Liver (tissue), 8 donors: ENCODE measurements at regions not wholly inside any gene's neighbourhood (a gene's known extent, or its start where the extent isn't known, plus 50 kb on each side); places are given as distances from the start of the nearest gene placed in this dataset.

ENCODE experiments used
- DNase-seq: peaks from one replicate; pipeline ENCODE4 v3.0.0-alpha.2; 2017; ENCODE audit warnings: low spot score
- H3K27ac ChIP-seq, 2 donors: one replicate each; pipeline ENCODE4 v1.7.0; 2013; ENCODE audit warnings: inconsistent platforms in 2 of 2, low read length in 2 of 2, control low read depth in 1 of 2, low read depth in 1 of 2, mild to moderate bottlenecking in 1 of 2
- H3K27me3 ChIP-seq, 4 donors: one replicate each; pipeline versions ENCODE4 v1.6.1 to v1.7.0; 2013; ENCODE audit warnings: low read length in 3 of 4, inconsistent platforms in 1 of 4, mild to moderate bottlenecking in 1 of 4, moderate library complexity in 1 of 4; ENCODE audit not compliant: control insufficient read depth in 4 of 4, insufficient read depth in 4 of 4
- H3K36me3 ChIP-seq, 4 donors: one replicate each; pipeline versions ENCODE4 v1.6.1 to v1.7.0; 2013; ENCODE audit warnings: low read length in 3 of 4, mild to moderate bottlenecking in 3 of 4, low read depth in 1 of 4, moderate library complexity in 1 of 4; ENCODE audit not compliant: control insufficient read depth in 4 of 4, insufficient read depth in 3 of 4
- H3K4me1 ChIP-seq, 4 donors: one replicate each; pipeline versions ENCODE4 v1.6.1 to v1.7.0; 2013; ENCODE audit warnings: low read length in 3 of 4, mild to moderate bottlenecking in 3 of 4, moderate library complexity in 1 of 4; ENCODE audit not compliant: control insufficient read depth in 4 of 4, insufficient read depth in 4 of 4
- H3K4me3 ChIP-seq, 3 donors: one replicate each; pipeline versions ENCODE4 v1.6.1 to v1.7.0; 2013; ENCODE audit warnings: low read length in 3 of 3, control low read depth in 1 of 3, low read depth in 1 of 3, mild to moderate bottlenecking in 1 of 3
- H3K9ac ChIP-seq, 2 donors: one replicate each; pipeline ENCODE4 v1.7.0; 2013; ENCODE audit warnings: low read length in 2 of 2, mild to moderate bottlenecking in 2 of 2, moderate library complexity in 2 of 2, control low read depth in 1 of 2, low read depth in 1 of 2
- H3K9me3 ChIP-seq, 4 donors: one replicate each; pipeline versions ENCODE4 v1.6.1 to v1.7.0; 2013; ENCODE audit warnings: low read length in 3 of 4; ENCODE audit not compliant: control insufficient read depth in 4 of 4
- ATF3 ChIP-seq: IDR thresholded peaks from 2 replicates; pipeline ENCODE4 v1.6.1; 2016; ENCODE audit warnings: antibody characterized with exemption
- CTCF ChIP-seq: fragments of 150-350 bp; IDR thresholded peaks from 2 replicates; pipeline ENCODE4 v1.5.1; 2017; ENCODE audit warnings: improper control_type of control experiment, low read depth, low read length; ENCODE audit not compliant: missing input control
- EGR1 ChIP-seq, 2 donors: IDR thresholded peaks; 2 replicates each; pipeline ENCODE4 v1.6.1; 2016 to 2018; ENCODE audit warnings: antibody characterized with exemption in 2 of 2, low read depth in 2 of 2
- FOXA1 ChIP-seq: IDR thresholded peaks from 2 replicates; pipeline ENCODE4 v1.6.1; 2016; ENCODE audit warnings: antibody characterized with exemption
- FOXA2 ChIP-seq: IDR thresholded peaks from 2 replicates; pipeline ENCODE4 v1.6.1; 2016; ENCODE audit warnings: antibody characterized with exemption
- GABPA ChIP-seq, 2 donors: IDR thresholded peaks in 1 of 2; conservative IDR thresholded peaks in 1 of 2; 2 replicates each; pipeline ENCODE4 v1.6.1; 2016; ENCODE audit warnings: antibody characterized with exemption in 2 of 2, mild to moderate bottlenecking in 1 of 2, moderate library complexity in 1 of 2
- HNF4A ChIP-seq, 2 donors: conservative IDR thresholded peaks; 2 replicates each; pipeline ENCODE4 v1.6.1; 2016; ENCODE audit warnings: antibody characterized with exemption in 2 of 2, mild to moderate bottlenecking in 2 of 2
- HNF4G ChIP-seq: IDR thresholded peaks from 2 replicates; pipeline ENCODE4 v1.6.1; 2016; ENCODE audit warnings: antibody characterized with exemption
- JUND ChIP-seq, 2 donors: IDR thresholded peaks; 2 replicates each; pipeline ENCODE4 v1.6.1; 2016; ENCODE audit warnings: antibody characterized with exemption in 2 of 2
- MAX ChIP-seq: IDR thresholded peaks from 2 replicates; pipeline ENCODE4 v1.6.1; 2016; ENCODE audit warnings: antibody characterized with exemption
- NR2F2 ChIP-seq: IDR thresholded peaks from 2 replicates; pipeline ENCODE4 v1.6.1; 2016; ENCODE audit warnings: antibody characterized with exemption
- RAD21 ChIP-seq, 2 donors: IDR thresholded peaks; 2 replicates each; pipeline ENCODE4 v1.6.1; 2016; ENCODE audit warnings: antibody characterized with exemption in 2 of 2, mild to moderate bottlenecking in 2 of 2
- REST ChIP-seq: IDR thresholded peaks from 2 replicates; pipeline ENCODE4 v1.6.1; 2016; ENCODE audit warnings: antibody characterized with exemption, mild to moderate bottlenecking
- RXRA ChIP-seq, 2 donors: IDR thresholded peaks; 2 replicates each; pipeline ENCODE4 v1.6.1; 2017 to 2018; ENCODE audit warnings: antibody characterized with exemption in 2 of 2, mild to moderate bottlenecking in 1 of 2
- SP1 ChIP-seq: IDR thresholded peaks from 2 replicates; pipeline ENCODE4 v1.6.1; 2018; ENCODE audit warnings: antibody characterized with exemption, mild to moderate bottlenecking
- TAF1 ChIP-seq: conservative IDR thresholded peaks from 2 replicates; pipeline ENCODE4 v1.6.1; 2016; ENCODE audit warnings: antibody characterized with exemption, mild to moderate bottlenecking
- YY1 ChIP-seq: IDR thresholded peaks from 2 replicates; pipeline ENCODE4 v1.6.1; 2016; ENCODE audit warnings: antibody characterized with exemption, mild to moderate bottlenecking
- WGBS: extraction: QIAGEN DNeasy Blood & Tissue Kit; methylation state at CpG from one replicate; pipeline ENCODE4 v1.1.7; 2013; 5-methylcytosine and 5-hydroxymethylcytosine counted together
- TF ChIP-seq, protein P1 (sequence below): IDR thresholded peaks from 2 replicates; pipeline ENCODE4 v1.6.1; 2016; ENCODE audit warnings: antibody characterized with exemption
- donor health status: healthy.
- donor health status: healthy.
- donor health status: healthy.
- donor health status: healthy.
- donor health status: healthy.

DNA sequence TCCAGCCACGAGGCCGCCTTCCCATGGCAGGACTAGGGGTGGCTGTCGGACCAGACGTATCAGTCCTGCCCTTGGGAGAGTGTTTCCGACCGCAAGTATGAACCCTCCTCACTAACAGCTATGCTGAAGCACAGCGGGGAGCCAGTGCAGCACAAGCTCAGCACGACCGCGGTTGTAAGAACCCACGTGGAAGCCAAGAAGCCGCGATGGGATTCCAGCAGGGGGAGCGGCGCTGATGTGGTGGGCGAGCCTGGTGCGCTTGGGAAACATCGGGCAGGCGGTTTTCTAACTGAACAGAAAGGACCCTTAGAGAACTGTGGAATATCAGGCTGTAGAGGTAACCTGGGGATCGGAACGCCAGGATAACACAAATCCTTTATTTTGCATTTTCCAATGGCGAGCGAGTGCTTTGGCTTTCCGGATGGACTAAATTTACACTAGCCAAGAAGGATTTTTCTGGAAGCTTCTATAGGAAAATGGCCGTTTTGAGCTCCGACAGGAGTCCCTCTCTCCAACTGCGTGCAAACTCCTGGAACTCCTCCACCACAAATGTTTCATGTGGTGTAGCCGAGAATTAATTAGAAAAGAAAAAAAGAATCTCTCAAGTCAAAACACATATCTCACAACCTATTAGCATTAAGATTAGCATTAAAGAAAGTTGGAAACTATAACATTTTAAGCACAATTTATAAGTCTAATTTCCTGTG, 132.0 kb upstream of the MYCN start:
- DNase-seq = no peak
- TF ChIP-seq HNF4G (no peak), HNF4A (conservative IDR thresholded peaks at IDR 0.05) (no peak), FOXA1 (no peak), GABPA (IDR thresholded peaks at IDR 0.05 in 1 of 2, conservative IDR thresholded peaks at IDR 0.05 in 1 of 2) (no peak), REST (no peak), SP1 (no peak), EGR1 (IDR thresholded peaks at IDR 0.05; ENCODE audit: low read depth in 2 of 2) (no peak), YY1 (no peak), TAF1 (no peak), JUND (IDR thresholded peaks at IDR 0.05) (no peak), ATF3 (no peak), MAX (no peak), FOXA2 (no peak), NR2F2 (no peak), RAD21 (IDR thresholded peaks at IDR 0.05) (no peak), RXRA (IDR thresholded peaks at IDR 0.05) (no peak), CTCF (no peak)
- TF ChIP-seq, protein P1, sequence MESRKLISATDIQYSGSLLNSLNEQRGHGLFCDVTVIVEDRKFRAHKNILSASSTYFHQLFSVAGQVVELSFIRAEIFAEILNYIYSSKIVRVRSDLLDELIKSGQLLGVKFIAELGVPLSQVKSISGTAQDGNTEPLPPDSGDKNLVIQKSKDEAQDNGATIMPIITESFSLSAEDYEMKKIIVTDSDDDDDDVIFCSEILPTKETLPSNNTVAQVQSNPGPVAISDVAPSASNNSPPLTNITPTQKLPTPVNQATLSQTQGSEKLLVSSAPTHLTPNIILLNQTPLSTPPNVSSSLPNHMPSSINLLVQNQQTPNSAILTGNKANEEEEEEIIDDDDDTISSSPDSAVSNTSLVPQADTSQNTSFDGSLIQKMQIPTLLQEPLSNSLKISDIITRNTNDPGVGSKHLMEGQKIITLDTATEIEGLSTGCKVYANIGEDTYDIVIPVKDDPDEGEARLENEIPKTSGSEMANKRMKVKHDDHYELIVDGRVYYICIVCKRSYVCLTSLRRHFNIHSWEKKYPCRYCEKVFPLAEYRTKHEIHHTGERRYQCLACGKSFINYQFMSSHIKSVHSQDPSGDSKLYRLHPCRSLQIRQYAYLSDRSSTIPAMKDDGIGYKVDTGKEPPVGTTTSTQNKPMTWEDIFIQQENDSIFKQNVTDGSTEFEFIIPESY = no peak
- Histone ChIP-seq H3K4me3 (no peak overlapping the region), H3K27ac (no peak overlapping the region), H3K4me1 (no peaks in the 10 kb centered on the region), H3K36me3 (no peaks in the 10 kb centered on the region), H3K9ac (no peak overlapping the region), H3K27me3 (no peaks in the 10 kb centered on the region), H3K9me3 (no peaks in the 10 kb centered on the region)
- WGBS = 86% methylated on average over 28 of the region's 28 CpGs
